IPS DF 4.7 (cell line): ENCODE measurements at regions not wholly inside any gene's neighbourhood (a gene's known extent, or its start where the extent isn't known, plus 50 kb on each side); places are given as distances from the start of the nearest gene placed in this dataset.
A peak's percentile ranks its signal among the peaks of the same experiment; 100 is the strongest.

ENCODE experiments used
- DNase-seq: peaks from one replicate; pipeline ENCODE4 v3.0.0-alpha.2; 2013; ENCODE audit warnings: low spot score; ENCODE audit errors: extremely low read depth

GRCh38 chr7:33810356-33810755, 95.0 kb upstream of the BMPER start:
- DNase-seq, result no peak

GRCh38 chr7:33813331-33813730, 92.0 kb upstream of the BMPER start:
- DNase-seq, result no peak

- no peak for DNase-seq
Measured at GRCh38 chr7:33814400-33814799, 90.9 kb upstream of the BMPER start.

GRCh38 chr7:33814936-33815335, 90.4 kb upstream of the BMPER start:
- DNase-seq, result no peak

GRCh38 chr7:33815336-33815735, 90.0 kb upstream of the BMPER start:
- DNase-seq, result no peak

- no peak for DNase-seq
Measured at GRCh38 chr7:33816106-33816505, 89.2 kb upstream of the BMPER start.

- DNase-seq, result no peak
Measured at GRCh38 chr7:33819658-33820057, 85.7 kb upstream of the BMPER start.

GRCh38 chr7:33820206-33820605, 85.1 kb upstream of the BMPER start:
- no peak for DNase-seq

- DNase-seq, result no peak
Measured at GRCh38 chr7:33821970-33822369, 83.4 kb upstream of the BMPER start.

- DNase-seq, result no peak
Measured at GRCh38 chr7:33823913-33824312, 81.4 kb upstream of the BMPER start.

- DNase-seq, result no peak
Measured at GRCh38 chr7:33824911-33825459, 80.4 kb upstream of the BMPER start.

- DNase-seq, result no peak
Measured at GRCh38 chr7:33825644-33826043, 79.7 kb upstream of the BMPER start.

- DNase-seq, result no peak
Measured at GRCh38 chr7:33829536-33829935, 75.8 kb upstream of the BMPER start.

- no peak for DNase-seq
Measured at GRCh38 chr7:33831389-33832141, 73.8 kb upstream of the BMPER start.

GRCh38 chr7:33832271-33832721, 73.0 kb upstream of the BMPER start:
- DNase-seq, result no peak

GRCh38 chr7:33836797-33837355, 68.5 kb upstream of the BMPER start:
- peak; percentile 25 for DNase-seq

GRCh38 chr7:33837356-33837851, 67.9 kb upstream of the BMPER start:
- no peak for DNase-seq

- no peak for DNase-seq
Measured at GRCh38 chr7:33841031-33841430, 64.3 kb upstream of the BMPER start.

- no peak for DNase-seq
Measured at GRCh38 chr7:33841705-33842129, 63.6 kb upstream of the BMPER start.

- no peak for DNase-seq
Measured at GRCh38 chr7:33842150-33842549, 63.2 kb upstream of the BMPER start.

GRCh38 chr7:33845991-33846509, 59.3 kb upstream of the BMPER start:
- no peak for DNase-seq

GRCh38 chr7:33849004-33849403, 56.3 kb upstream of the BMPER start:
- DNase-seq, result no peak
